HCT116 (cell line): ENCODE measurements at regions not wholly inside any gene's neighbourhood (a gene's known extent, or its start where the extent isn't known, plus 50 kb on each side); places are given as distances from the start of the nearest gene placed in this dataset.

ENCODE experiments used
- ATAC-seq: fragments of 200-7000 bp; cut with Tn5 transposase; 2 replicates; pipeline ENCODE4 v1.9.1; 2020; ENCODE audit warnings: mild to moderate bottlenecking, moderate library complexity
- BruUV-seq: library from RNA; stranded (reverse); fragments of 400-500 nt; replicated peaks from 2 replicates; lab custom pipeline; 2021; lab: Mats Ljungman, UMichigan
- CTCF ChIA-PET: fragments of 300-600 bp; sonication (Branson Sonifier 250); formaldehyde crosslinking; loops from one replicate; lab custom pipeline; 2021; ENCODE audit warnings: antibody characterized with exemption; lab: Charles Lee
- POLR2A ChIA-PET: fragments of 300-600, 350-600 bp; sonication (Branson Sonifier 250); formaldehyde crosslinking; loops from one replicate; lab custom pipeline; 2021; ENCODE audit warnings: antibody characterized with exemption; lab: Charles Lee
- RAD21 ChIA-PET, 2 experiments: fragments of 300-600 bp; sonication (Branson Sonifier 250); formaldehyde crosslinking; loops; one replicate each; lab custom pipeline; 2023; ENCODE audit warnings: low total read pairs in 2 of 2; ENCODE audit not compliant: uncharacterized antibody in 2 of 2, unreplicated experiment in 2 of 2, low non-redundant PET in 1 of 2; lab: Charles Lee
- DNase-seq: peaks from one replicate; pipeline ENCODE4 v3.0.0-alpha.2; 2010; ENCODE audit warnings: low read depth, low spot score
- H2AFZ ChIP-seq: fragments of 200-600 bp; shearing (Covaris generic), sonication (generic); 2 replicates; pipeline ENCODE4 v1.6.1; 2017; ENCODE audit warnings: low read depth, mixed run types, mixed read lengths, antibody characterized with exemption, low read length; ENCODE audit not compliant: poor library complexity, severe bottlenecking
- H3K27ac ChIP-seq: 2 replicates; pipeline ENCODE4 v1.5.1; 2012; ENCODE audit warnings: low read depth, low read length
- H3K27me3 ChIP-seq: fragments of 200-600 bp; sonication (generic); 2 replicates; pipeline ENCODE4 v1.6.1; 2016; ENCODE audit warnings: mixed run types, low read length, mixed read lengths; ENCODE audit not compliant: insufficient read depth
- H3K36me3 ChIP-seq, 2 experiments: fragments of 200-500 bp in 1 of 2; fragments of 200-600 bp in 1 of 2; sonication (Bioruptor generic) in 1 of 2; sonication (generic) in 1 of 2; 2 replicates each; pipeline versions ENCODE4 v1.5.1 to v1.6.1; 2014 to 2016; ENCODE audit warnings: low read length in 2 of 2, inconsistent platforms in 1 of 2, mixed read lengths in 1 of 2, mixed run types in 1 of 2; ENCODE audit not compliant: insufficient read depth in 2 of 2, control insufficient read depth in 1 of 2
- H3K4me1 ChIP-seq, 2 experiments: fragments of 200-600 bp in 1 of 2; sonication (generic) in 1 of 2; 2 replicates each; pipeline versions ENCODE4 v1.5.1 to v1.6.1; 2012 to 2017; ENCODE audit warnings: low read length in 2 of 2, inconsistent platforms in 1 of 2, mild to moderate bottlenecking in 1 of 2, mixed read lengths in 1 of 2, mixed run types in 1 of 2, moderate library complexity in 1 of 2; ENCODE audit not compliant: insufficient read depth in 2 of 2, control insufficient read depth in 1 of 2
- H3K4me2 ChIP-seq: fragments of 200-600 bp; sonication (generic); 2 replicates; pipeline ENCODE4 v1.6.1; 2017; ENCODE audit warnings: mixed run types, low read length, mixed read lengths
- H3K4me3 ChIP-seq, 2 experiments: fragments of 200-600 bp in 1 of 2; sonication (generic) in 1 of 2; replicated peaks in 1 of 2; 2 replicates each; pipeline ENCODE4 v1.5.1; 2011 to 2016; ENCODE audit warnings: low read length in 2 of 2, control low read depth in 1 of 2, low read depth in 1 of 2, mild to moderate bottlenecking in 1 of 2, mixed read lengths in 1 of 2, mixed run types in 1 of 2
- H3K79me2 ChIP-seq: fragments of 200-600 bp; sonication (generic); 2 replicates; pipeline ENCODE4 v1.6.1; 2017; ENCODE audit warnings: mild to moderate bottlenecking, mixed run types, low read length, moderate library complexity, mixed read lengths; ENCODE audit not compliant: insufficient read depth
- H3K9ac ChIP-seq: fragments of 200-600 bp; sonication (generic); 2 replicates; pipeline ENCODE4 v1.6.1; 2016; ENCODE audit warnings: low read length, mixed read lengths
- H3K9me2 ChIP-seq: fragments of 200-600 bp; sonication (generic), shearing (Covaris generic); 2 replicates; pipeline ENCODE4 v1.6.1; 2017; ENCODE audit warnings: mixed run types, mild to moderate bottlenecking, moderate library complexity; ENCODE audit not compliant: insufficient read depth
- H3K9me3 ChIP-seq, 2 experiments: fragments of 200-500 bp in 1 of 2; fragments of 200-600 bp in 1 of 2; sonication (Bioruptor generic) in 1 of 2; sonication (generic) in 1 of 2; 2 replicates each; pipeline ENCODE4 v1.6.1; 2014 to 2017; ENCODE audit warnings: low read length in 2 of 2, mixed read lengths in 2 of 2, inconsistent platforms in 1 of 2, low read depth in 1 of 2, mild to moderate bottlenecking in 1 of 2, mixed run types in 1 of 2, moderate library complexity in 1 of 2; ENCODE audit not compliant: control insufficient read depth in 1 of 2, insufficient read depth in 1 of 2
- H4K20me1 ChIP-seq: fragments of 200-600 bp; sonication (generic), shearing (Covaris generic); 2 replicates; pipeline ENCODE4 v1.6.1; 2017; ENCODE audit warnings: mixed run types, mild to moderate bottlenecking, moderate library complexity; ENCODE audit not compliant: insufficient read depth
- EZH2phosphoT487 ChIP-seq: fragments of 200-600 bp; IDR thresholded peaks from 2 replicates; pipeline ENCODE4 v1.6.1; 2018; ENCODE audit warnings: antibody characterized with exemption, borderline replicate concordance
- JUND ChIP-seq: IDR thresholded peaks from 2 replicates; pipeline ENCODE4 v1.6.1; 2012
- RAD21 ChIP-seq: IDR thresholded peaks from 2 replicates; pipeline ENCODE4 v1.6.1; 2012; ENCODE audit warnings: low read depth, mild to moderate bottlenecking
- REST ChIP-seq: IDR thresholded peaks from 2 replicates; pipeline ENCODE4 v1.6.1; 2012; ENCODE audit warnings: low read depth
- SIN3A ChIP-seq: IDR thresholded peaks from 2 replicates; pipeline ENCODE4 v1.6.1; 2012; ENCODE audit warnings: low read depth
- TCF7L2 ChIP-seq: IDR thresholded peaks from 2 replicates; pipeline ENCODE4 v1.7.0; 2011; ENCODE audit warnings: borderline replicate concordance, inconsistent platforms; ENCODE audit not compliant: insufficient read depth, insufficient read length; ENCODE audit errors: extremely low read depth
- YY1 ChIP-seq: IDR thresholded peaks from 2 replicates; pipeline ENCODE4 v1.6.1; 2011; ENCODE audit warnings: low read length, low read depth, moderate library complexity, mild to moderate bottlenecking; ENCODE audit not compliant: insufficient replicate concordance; ENCODE audit errors: extremely low read depth
- ZFX ChIP-seq: fragments of 450-650 bp; IDR thresholded peaks from 2 replicates; pipeline ENCODE4 v1.6.1; 2017
- intact Hi-C: fragments of 100-400 bp; cut with micrococcal nuclease; formaldehyde crosslinking; loops from 2 replicates; pipeline ENCODE4 v1.10.0; 2022
- TF ChIP-seq, protein P1 (sequence below): IDR thresholded peaks from 2 replicates; pipeline ENCODE4 v1.6.1; 2012

DNA sequence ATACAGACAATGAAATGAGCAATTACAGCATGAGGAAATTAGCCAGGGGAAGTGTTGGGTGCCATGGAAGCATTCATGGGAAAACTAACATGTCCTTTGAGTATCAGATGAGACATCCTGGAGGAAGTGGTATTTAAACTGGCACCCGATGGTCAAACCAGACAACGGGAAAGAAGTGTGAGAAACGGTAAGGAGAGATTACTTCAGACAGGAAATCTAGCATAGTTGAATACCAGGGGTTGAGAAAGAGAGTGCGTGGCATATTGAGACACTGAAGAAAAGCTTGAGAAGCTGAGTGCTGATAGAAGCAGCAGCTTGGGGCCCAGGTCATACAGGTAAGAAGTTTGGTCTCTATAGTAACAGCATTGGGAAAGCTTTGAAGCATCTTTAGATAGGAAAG, 175.3 kb downstream of the C11orf87 start:
- ChIA-PET POLR2A (no interaction called here), CTCF (no interaction called here), RAD21 (interaction anchor here in 1 of 2 experiments (0.6 kb wide), 1 partner anchor 248 kb away, joined by 4 read pairs; no protein-coding TSS in a partner anchor)
- intact Hi-C loops = no loop called here
- no peak for DNase-seq
- no peaks in the 10 kb centered on the region for H4K20me1 ChIP-seq
- no peak overlapping the region for H3K27ac ChIP-seq
- no peak for ATAC-seq
- no peak for TF ChIP-seq TCF7L2
- TF ChIP-seq ZFX = no peak
- no peak for TF ChIP-seq RAD21
- TF ChIP-seq EZH2phosphoT487 = no peak
- TF ChIP-seq, protein P1, sequence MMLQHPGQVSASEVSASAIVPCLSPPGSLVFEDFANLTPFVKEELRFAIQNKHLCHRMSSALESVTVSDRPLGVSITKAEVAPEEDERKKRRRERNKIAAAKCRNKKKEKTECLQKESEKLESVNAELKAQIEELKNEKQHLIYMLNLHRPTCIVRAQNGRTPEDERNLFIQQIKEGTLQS = no peak
- no peak for TF ChIP-seq SIN3A
- no peak for TF ChIP-seq JUND
- TF ChIP-seq REST = no peak
- no peak for TF ChIP-seq YY1
- H3K9ac ChIP-seq = no peak overlapping the region
- H2AFZ ChIP-seq = no peak overlapping the region
- H3K9me3 ChIP-seq = no peaks in the 10 kb centered on the region
- no peaks in the 10 kb centered on the region for H3K79me2 ChIP-seq
- H3K9me2 ChIP-seq = no peaks in the 10 kb centered on the region
- no peaks in the 10 kb centered on the region for H3K27me3 ChIP-seq
- BruUV-seq = no TSS peak
- no peak overlapping the region for H3K4me3 ChIP-seq
- H3K4me1 ChIP-seq = no peaks in the 10 kb centered on the region
- no peaks in the 10 kb centered on the region for H3K36me3 ChIP-seq
- no peak overlapping the region for H3K4me2 ChIP-seq
